ENCODE measurements at regions not wholly inside any gene's neighbourhood (a gene's known extent, or its start where the extent isn't known, plus 50 kb on each side); places are given as distances from the start of the nearest gene placed in this dataset.

- no peak for TF ChIP-seq CTCF (conservative IDR thresholded peaks at IDR 0.05; ENCODE audit: low read depth, low read length)
- DNase-seq (ENCODE audit: low read depth) = no peak
- H3K4me3 ChIP-seq (ENCODE audit: low read depth, low read length) = no peak overlapping the region
Measured at GRCh38 chr1:232282498-232282897, 347.4 kb downstream of the SIPA1L2 start.

- no peak for DNase-seq (ENCODE audit: low read depth)
- no peak for TF ChIP-seq CTCF (conservative IDR thresholded peaks at IDR 0.05; ENCODE audit: low read depth, low read length)
- no peak overlapping the region for H3K4me3 ChIP-seq (ENCODE audit: low read depth, low read length)
Measured at GRCh38 chr1:232280910-232281309, 349.0 kb downstream of the SIPA1L2 start.

GRCh38 chr1:232279909-232280400 lies 350.0 kb downstream of the SIPA1L2 start:
- no peak overlapping the region for H3K4me3 ChIP-seq (ENCODE audit: low read depth, low read length)
- TF ChIP-seq CTCF (conservative IDR thresholded peaks at IDR 0.05; ENCODE audit: low read depth, low read length) = no peak
- DNase-seq (ENCODE audit: low read depth) = no peak

- no peak overlapping the region for H3K4me3 ChIP-seq (ENCODE audit: low read depth, low read length)
- no peak for TF ChIP-seq CTCF (conservative IDR thresholded peaks at IDR 0.05; ENCODE audit: low read depth, low read length)
- no peak for DNase-seq (ENCODE audit: low read depth)
Measured at GRCh38 chr1:232278925-232279324, 351.0 kb downstream of the SIPA1L2 start.

GRCh38 chr1:232276651-232277050 lies 353.3 kb downstream of the SIPA1L2 start:
- H3K4me3 ChIP-seq (ENCODE audit: low read depth, low read length) = no peak overlapping the region
- no peak for DNase-seq (ENCODE audit: low read depth)
- TF ChIP-seq CTCF (conservative IDR thresholded peaks at IDR 0.05; ENCODE audit: low read depth, low read length) = no peak

- TF ChIP-seq CTCF (conservative IDR thresholded peaks at IDR 0.05; ENCODE audit: low read depth, low read length) = no peak
- no peak for DNase-seq (ENCODE audit: low read depth)
- no peak overlapping the region for H3K4me3 ChIP-seq (ENCODE audit: low read depth, low read length)
Measured at GRCh38 chr1:232274999-232275710, 354.8 kb downstream of the SIPA1L2 start.

GRCh38 chr1:232274236-232274855 lies 355.6 kb downstream of the SIPA1L2 start:
- DNase-seq (ENCODE audit: low read depth) = no peak
- TF ChIP-seq CTCF (conservative IDR thresholded peaks at IDR 0.05; ENCODE audit: low read depth, low read length) = no peak

More at GRCh38 chr1:232274236-232274855, 355.6 kb downstream of the SIPA1L2 start:
- H3K4me3 ChIP-seq (ENCODE audit: low read depth, low read length) = no peak overlapping the region

Measured in choroid plexus epithelial cell (primary cell).